ENCODE measurements at regions not wholly inside any gene's neighbourhood (a gene's known extent, or its start where the extent isn't known, plus 50 kb on each side); places are given as distances from the start of the nearest gene placed in this dataset.

- no peak for DNase-seq
- Histone ChIP-seq H3K27me3 (ENCODE audit: insufficient read depth, low read length, poor library complexity) (no peaks in the 10 kb centered on the region), H3K36me3 (ENCODE audit: insufficient read depth, low read length) (no peaks in the 10 kb centered on the region), H3K9me3 (ENCODE audit: insufficient read depth, low read length, severe bottlenecking) (no peaks in the 10 kb centered on the region), H3K4me3 (ENCODE audit: low read depth in 1 of 2, low read length in 2 of 2) (no peak overlapping the region), H4K20me1 (ENCODE audit: insufficient read depth, low read length) (no peaks in the 10 kb centered on the region), H3K27ac (ENCODE audit: low read length) (no peak overlapping the region), H3K4me2 (ENCODE audit: insufficient read depth, low read length) (no peak overlapping the region), H3K4me1 (ENCODE audit: insufficient read depth, low read length) (no peaks in the 10 kb centered on the region), H2AFZ (ENCODE audit: low read depth, low read length) (no peak overlapping the region), H3K9ac (ENCODE audit: low read depth, low read length) (no peak overlapping the region), H3K79me2 (ENCODE audit: insufficient read depth, low read length) (no peaks in the 10 kb centered on the region)
- ATAC-seq (ENCODE audit: insufficient read depth, low read depth), result no peak
- TF ChIP-seq CTCF (IDR thresholded peaks at IDR 0.05; ENCODE audit: borderline replicate concordance, extremely low read depth, low read length, poor library complexity, severe bottlenecking), result no peak
- TF ChIP-seq EZH2 (IDR thresholded peaks at IDR 0.05; ENCODE audit: borderline replicate concordance, low read depth, low read length, severe bottlenecking), result no peak
Observed at GRCh38 chr1:184219883-184220282, 166.9 kb upstream of the C1orf21 start.

GRCh38 chr1:184221087-184221486, 165.7 kb upstream of the C1orf21 start:
- Histone ChIP-seq H3K4me2 (ENCODE audit: insufficient read depth, low read length) (no peak overlapping the region), H3K27ac (ENCODE audit: low read length) (no peak overlapping the region), H2AFZ (ENCODE audit: low read depth, low read length) (no peak overlapping the region), H3K4me3 (ENCODE audit: low read depth in 1 of 2, low read length in 2 of 2) (no peak overlapping the region), H4K20me1 (ENCODE audit: insufficient read depth, low read length) (no peaks in the 10 kb centered on the region), H3K36me3 (ENCODE audit: insufficient read depth, low read length) (no peaks in the 10 kb centered on the region), H3K4me1 (ENCODE audit: insufficient read depth, low read length) (no peaks in the 10 kb centered on the region), H3K27me3 (ENCODE audit: insufficient read depth, low read length, poor library complexity) (no peaks in the 10 kb centered on the region), H3K9ac (ENCODE audit: low read depth, low read length) (no peak overlapping the region), H3K79me2 (ENCODE audit: insufficient read depth, low read length) (no peaks in the 10 kb centered on the region), H3K9me3 (ENCODE audit: insufficient read depth, low read length, severe bottlenecking) (no peaks in the 10 kb centered on the region)
- ATAC-seq (ENCODE audit: insufficient read depth, low read depth) (no peak), DNase-seq (no peak)
- TF ChIP-seq EZH2 (IDR thresholded peaks at IDR 0.05; ENCODE audit: borderline replicate concordance, low read depth, low read length, severe bottlenecking), result no peak
- TF ChIP-seq CTCF (IDR thresholded peaks at IDR 0.05; ENCODE audit: borderline replicate concordance, extremely low read depth, low read length, poor library complexity, severe bottlenecking), result no peak

- ATAC-seq (ENCODE audit: insufficient read depth, low read depth) (peak; percentile 45; the same call in 1 of the 3 replicates), DNase-seq (peak; percentile 42)
Observed at GRCh38 chr1:184222652-184223052, 164.2 kb upstream of the C1orf21 start.

More at GRCh38 chr1:184222652-184223052, 164.2 kb upstream of the C1orf21 start:
- TF ChIP-seq CTCF (IDR thresholded peaks at IDR 0.05; ENCODE audit: borderline replicate concordance, extremely low read depth, low read length, poor library complexity, severe bottlenecking) (peak; percentile 94), EZH2 (IDR thresholded peaks at IDR 0.05; ENCODE audit: borderline replicate concordance, low read depth, low read length, severe bottlenecking) (no peak)
- Histone ChIP-seq H3K27ac (ENCODE audit: low read length) (no peak overlapping the region), H3K4me3 (ENCODE audit: low read depth in 1 of 2, low read length in 2 of 2) (no peak overlapping the region), H3K36me3 (ENCODE audit: insufficient read depth, low read length) (no peaks in the 10 kb centered on the region), H3K4me2 (ENCODE audit: insufficient read depth, low read length) (no peak overlapping the region), H4K20me1 (ENCODE audit: insufficient read depth, low read length) (no peaks in the 10 kb centered on the region), H3K27me3 (ENCODE audit: insufficient read depth, low read length, poor library complexity) (no peaks in the 10 kb centered on the region), H3K4me1 (ENCODE audit: insufficient read depth, low read length) (no peaks in the 10 kb centered on the region), H2AFZ (ENCODE audit: low read depth, low read length) (no peak overlapping the region; the same call in 1 of the 2 replicates), H3K9me3 (ENCODE audit: insufficient read depth, low read length, severe bottlenecking) (no peaks in the 10 kb centered on the region), H3K79me2 (ENCODE audit: insufficient read depth, low read length) (no peaks in the 10 kb centered on the region), H3K9ac (ENCODE audit: low read depth, low read length) (no peak overlapping the region)
